MM.1S (cell line): ENCODE measurements at regions not wholly inside any gene's neighbourhood (a gene's known extent, or its start where the extent isn't known, plus 50 kb on each side); places are given as distances from the start of the nearest gene placed in this dataset.

Experiments used
- CTCF ChIP-seq: fragments of 300-600 bp; sonication (generic); IDR thresholded peaks from 2 replicates; pipeline ENCODE4 v1.5.1; 2016; ENCODE audit warnings: antibody characterized with exemption, low read length, mixed read lengths
- EZH2 ChIP-seq: fragments of 300-600 bp; sonication (generic); optimal IDR thresholded peaks from 2 replicates; pipeline ENCODE3; 2017; ENCODE audit warnings: low read depth, mild to moderate bottlenecking, antibody characterized with exemption, low read length, mixed read lengths

- TF ChIP-seq CTCF (no peak), EZH2 (no peak)
These were observed 279.1 kb upstream of the PLET1 start for GRCh38 chr11:112539741-112540140.
